ENCODE measurements at regions not wholly inside any gene's neighbourhood (a gene's known extent, or its start where the extent isn't known, plus 50 kb on each side); places are given as distances from the start of the nearest gene placed in this dataset.
"Not testable (repeated sequence)": the region's sequence is repeated elsewhere in the genome, so short reads cannot be mapped to it uniquely, and the experiment has no call there.

GRCh38 chr6:37078814-37079213, 73.4 kb downstream of the FGD2 start:
- no peak for DNase-seq (ENCODE audit: low read depth)

DNA sequence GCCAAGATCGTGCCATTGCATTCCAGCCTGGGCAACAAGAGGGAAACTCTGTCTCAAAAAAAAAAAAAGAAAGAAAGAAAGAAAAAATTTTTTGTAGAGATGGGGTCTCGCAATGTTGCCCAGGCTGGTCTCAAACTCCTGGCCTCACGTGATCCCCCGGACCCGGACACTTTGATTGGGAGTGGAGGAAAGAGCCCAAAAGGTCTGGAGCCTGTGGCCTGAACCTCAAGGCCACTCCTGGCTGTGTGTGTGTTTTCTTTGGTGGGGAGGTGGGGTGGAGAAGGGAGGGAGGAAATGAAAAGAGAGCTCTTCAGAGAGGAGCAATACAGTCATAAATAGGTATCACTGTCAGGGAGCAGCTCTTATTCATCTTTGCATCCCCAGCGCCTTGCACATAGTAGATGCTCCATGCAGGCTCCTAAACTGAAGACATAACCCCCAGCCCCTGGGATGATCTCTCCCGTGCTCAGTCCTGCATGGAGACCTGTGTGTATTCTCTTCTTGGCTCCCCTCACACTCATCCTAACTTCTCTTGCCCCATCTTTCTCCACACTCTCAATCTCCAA, 75.7 kb downstream of the FGD2 start:
- DNase-seq (ENCODE audit: low read depth): no peak

DNA sequence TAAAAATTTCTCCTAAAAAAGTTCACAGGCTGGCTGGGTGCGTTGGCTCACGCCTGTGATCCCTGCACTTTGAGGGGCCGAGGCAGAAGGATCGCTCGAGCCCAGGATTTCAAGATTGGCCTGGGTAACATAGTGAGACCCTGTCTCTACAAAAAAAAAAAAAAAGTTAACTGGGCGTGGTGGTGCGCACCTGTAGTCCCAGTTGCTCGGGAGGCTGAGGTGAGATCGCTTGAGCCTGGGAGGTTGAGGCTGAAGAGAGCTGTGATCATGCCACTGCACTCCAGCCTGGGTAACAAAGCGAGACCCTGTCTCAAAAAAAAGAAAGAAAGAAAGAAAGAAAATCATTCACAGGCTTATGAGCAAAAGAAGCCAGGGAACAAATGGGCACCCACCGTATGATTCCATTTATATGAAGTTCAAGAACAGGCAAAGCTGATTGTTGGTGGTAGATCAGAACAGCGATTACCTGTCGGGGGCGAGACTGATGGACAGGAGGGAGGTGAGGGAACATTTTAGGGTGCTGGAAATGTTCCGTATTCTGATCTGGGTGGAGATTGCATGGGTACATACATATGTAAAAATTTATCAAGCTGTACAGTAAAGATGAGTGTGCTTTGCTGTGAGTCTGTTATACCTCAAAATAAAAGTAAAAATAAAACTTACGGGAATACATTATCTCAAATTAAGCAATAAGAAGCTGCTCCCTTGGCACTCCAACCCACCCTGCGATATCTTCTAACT, 77.1 kb downstream of the FGD2 start:
- DNase-seq (ENCODE audit: low read depth): no peak

DNA sequence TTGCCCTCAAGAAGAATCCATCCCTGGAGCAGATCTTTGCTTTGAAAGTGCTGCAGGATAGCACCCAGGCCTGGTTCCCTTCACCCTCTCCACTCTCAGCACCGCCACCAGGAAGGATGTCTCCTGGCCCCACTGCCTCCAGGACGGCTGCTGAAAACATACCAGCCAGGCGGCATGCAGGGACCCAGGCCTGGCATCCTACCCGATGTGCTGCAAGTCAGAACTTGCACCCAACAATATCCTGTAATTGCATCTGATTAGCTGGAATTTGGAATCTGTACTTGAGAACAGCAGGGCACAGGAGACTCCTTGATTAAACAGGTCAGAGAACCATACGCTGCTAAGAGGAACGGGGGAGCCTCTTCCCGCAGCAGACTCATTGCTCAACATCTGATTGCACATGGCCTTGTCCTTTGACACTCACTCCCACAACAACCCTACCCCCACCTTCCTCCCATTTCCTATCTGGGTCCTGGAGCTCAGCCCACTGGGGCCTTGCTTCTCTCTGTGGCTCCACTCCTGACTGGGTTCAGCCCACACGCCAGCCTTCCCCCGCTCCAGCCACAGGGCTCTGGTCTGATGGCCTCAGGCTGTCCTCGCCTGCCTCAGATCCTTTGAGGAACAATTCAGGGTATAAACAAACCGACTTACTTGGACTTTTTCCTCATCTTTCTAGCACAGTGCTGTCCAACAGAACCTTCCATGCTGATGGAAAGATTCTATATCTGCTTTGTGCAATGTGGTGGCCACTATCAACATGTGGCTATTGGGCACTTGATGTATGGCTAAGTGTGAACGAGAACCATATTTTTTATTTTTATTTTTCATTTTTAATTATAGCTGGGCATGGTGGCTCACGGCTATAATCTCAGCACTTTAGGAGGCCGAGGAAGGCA, 78.0 kb downstream of the FGD2 start:
- DNase-seq (ENCODE audit: low read depth): no peak

DNA sequence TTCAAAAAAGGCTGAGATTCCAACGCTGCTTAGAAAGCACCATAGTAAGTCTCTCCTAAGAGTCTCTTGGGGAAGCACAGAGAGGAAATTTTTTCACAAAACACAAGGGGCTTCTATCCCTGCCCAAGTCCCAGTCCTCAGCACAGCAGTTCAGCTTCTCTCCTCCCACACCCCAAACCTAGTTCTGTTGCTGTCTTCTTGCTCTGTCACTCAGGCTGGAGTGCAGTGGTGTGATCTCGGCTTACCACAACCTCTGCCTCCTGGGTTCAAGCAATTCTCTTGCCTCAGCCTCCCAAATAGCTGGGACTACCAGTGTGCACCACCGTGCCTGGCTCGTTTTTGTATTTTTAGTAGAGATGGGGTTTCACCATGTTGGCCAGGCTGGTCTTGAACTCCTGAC, 79.2 kb downstream of the FGD2 start:
- DNase-seq (ENCODE audit: low read depth): not testable (repeated sequence)

DNA sequence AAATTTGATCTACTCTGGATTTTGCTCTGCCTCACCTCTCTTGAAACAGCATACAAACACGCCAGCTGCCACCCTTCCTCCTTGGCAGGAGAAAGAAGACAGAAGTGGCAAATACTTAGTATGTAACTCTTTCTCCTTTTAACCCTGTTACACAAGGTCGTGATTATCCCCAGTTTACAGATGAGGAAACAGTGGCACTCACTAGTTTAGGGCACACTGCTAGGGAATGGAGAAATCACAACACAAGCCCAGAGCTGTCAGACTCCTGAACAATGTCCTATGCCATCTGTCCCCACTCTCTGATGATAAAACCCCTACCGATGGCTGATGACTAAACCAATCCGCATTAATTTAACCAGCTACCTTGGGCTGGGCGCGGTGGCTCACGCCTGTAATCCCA, 79.7 kb downstream of the FGD2 start:
- no peak for DNase-seq (ENCODE audit: low read depth)

DNA sequence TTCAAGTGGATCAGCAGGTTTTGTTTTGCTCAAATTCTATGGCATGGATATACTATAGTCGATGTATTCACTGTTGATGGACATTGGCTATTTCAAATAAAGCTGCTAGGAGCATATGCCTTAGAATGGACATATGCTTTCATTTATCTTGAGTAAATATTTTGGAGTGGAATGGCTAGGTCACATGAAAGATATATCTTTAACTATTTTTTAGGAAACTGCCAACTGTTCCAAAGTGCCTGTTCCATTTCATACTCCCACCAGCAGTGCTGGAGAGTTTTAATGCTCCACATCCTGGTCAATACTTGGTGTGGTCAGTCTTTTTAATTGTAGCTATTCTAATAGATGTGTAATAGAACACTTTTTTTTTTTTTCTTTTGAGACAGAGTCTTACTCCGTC, 81.1 kb upstream of the PIM1 start:
- no peak for DNase-seq (ENCODE audit: low read depth)

- DNase-seq (ENCODE audit: low read depth): no peak
Observed at GRCh38 chr6:37089783-37090182, 80.2 kb upstream of the PIM1 start.

- DNase-seq (ENCODE audit: low read depth): not testable (repeated sequence)
Observed at GRCh38 chr6:37091104-37091503, 78.8 kb upstream of the PIM1 start.

DNA sequence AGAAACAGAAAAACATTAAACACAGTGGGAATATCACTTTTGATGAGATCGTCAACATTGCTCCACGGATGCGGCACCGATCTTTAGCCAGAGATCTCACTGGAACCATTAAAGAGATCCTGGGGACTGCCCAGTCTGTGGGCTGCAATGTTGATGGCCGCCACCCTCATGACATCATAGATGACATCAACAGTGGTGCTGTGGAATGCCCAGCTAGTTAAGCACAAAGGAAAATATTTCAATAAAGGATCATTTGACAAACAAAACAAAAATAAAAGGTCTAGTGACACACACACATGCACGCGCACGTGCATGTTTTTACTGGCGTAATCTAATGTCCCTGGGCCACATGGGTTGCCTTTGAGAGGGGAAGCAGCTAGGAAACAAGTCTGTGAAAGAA, 78.4 kb upstream of the PIM1 start:
- not testable (repeated sequence) for DNase-seq (ENCODE audit: low read depth)

GRCh38 chr6:37092923-37093727, 76.8 kb upstream of the PIM1 start:
- no peak for DNase-seq (ENCODE audit: low read depth)

DNA sequence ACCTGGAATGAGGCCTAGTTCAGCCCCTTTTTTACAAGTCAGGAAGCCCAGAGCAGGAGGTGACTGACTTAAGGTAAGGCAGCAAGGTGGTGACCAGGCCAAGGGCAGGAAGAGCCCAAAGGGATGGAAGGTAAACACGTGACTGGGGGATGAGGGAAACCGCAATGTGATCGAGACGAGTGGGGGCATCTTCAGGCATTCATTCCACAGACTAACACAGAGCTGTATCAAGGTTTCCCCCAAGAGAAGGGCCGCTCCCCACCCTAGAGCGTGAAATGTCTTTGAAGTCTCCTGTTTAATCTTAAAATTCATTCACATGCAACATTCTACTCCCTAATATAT, 76.3 kb upstream of the PIM1 start:
- no peak for DNase-seq (ENCODE audit: low read depth)

GRCh38 chr6:37095997-37096396, 74.0 kb upstream of the PIM1 start:
- DNase-seq (ENCODE audit: low read depth): no peak

- no peak for DNase-seq (ENCODE audit: low read depth)
Observed at GRCh38 chr6:37097335-37097734, 72.6 kb upstream of the PIM1 start.

GRCh38 chr6:37099442-37099841, 70.5 kb upstream of the PIM1 start:
- no peak for DNase-seq (ENCODE audit: low read depth)

- DNase-seq (ENCODE audit: low read depth): no peak
Observed at GRCh38 chr6:37100745-37101144, 69.2 kb upstream of the PIM1 start.

DNA sequence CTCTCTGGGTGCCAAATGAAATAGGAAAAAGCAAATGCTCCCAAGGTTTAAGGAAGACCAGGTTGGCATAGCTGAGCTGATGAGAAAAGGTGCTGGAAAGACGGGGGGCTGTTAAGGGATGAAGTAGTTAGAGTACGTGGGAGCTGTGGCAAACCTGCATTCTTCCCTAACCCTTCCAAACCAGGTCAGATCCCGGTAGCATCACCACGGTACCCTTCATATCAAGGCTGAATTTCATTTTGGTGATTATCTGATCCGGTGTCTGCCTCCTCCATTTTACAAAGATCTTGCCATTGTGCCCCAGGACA, 68.0 kb upstream of the PIM1 start:
- DNase-seq (ENCODE audit: low read depth): no peak

DNA sequence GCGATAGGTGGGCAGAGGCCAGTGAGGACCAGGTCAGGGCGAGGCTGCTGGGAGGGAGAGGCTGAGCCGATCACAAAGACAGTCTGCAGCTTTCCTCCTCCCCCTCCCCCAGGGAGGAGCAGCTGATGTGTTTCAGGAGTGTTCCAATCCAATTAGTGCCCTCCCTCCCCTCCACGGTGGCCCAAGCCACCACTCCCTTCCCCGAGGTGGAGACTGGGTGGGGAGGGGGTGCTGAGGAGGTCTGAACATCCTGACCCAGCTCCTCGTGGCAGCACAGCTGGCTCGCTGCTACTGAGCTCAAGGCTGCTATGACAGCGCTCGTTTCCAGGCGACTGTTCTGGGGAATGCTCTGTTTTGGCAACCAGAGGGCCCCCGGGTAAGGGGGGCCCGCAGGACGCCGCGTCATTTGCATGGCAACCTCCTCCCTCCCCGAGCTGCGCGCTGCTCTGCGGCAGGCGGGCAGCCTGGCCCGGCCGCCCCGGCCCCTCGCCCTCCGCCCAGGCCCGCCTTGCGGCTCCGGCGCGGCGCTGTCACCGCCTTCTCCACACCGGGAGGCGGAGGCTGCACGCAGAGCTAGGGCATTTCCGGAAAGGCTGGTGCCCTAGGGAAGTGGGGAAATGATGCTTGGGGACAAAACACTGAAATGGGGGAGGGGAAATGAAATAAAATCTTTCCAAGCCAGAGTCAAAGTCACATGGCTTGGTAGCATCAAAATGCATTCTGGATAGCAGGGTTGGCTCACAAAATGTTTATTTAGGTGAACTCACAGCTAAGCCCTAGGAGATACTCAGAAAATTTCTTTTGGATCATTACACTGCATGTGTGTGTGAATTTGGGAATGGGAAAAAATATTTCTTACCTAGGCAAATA, 67.4 kb upstream of the PIM1 start:
- peak; percentile 40 for DNase-seq (ENCODE audit: low read depth)

GRCh38 chr6:37103169-37104039, 66.5 kb upstream of the PIM1 start:
- no peak for DNase-seq (ENCODE audit: low read depth)

- no peak for DNase-seq (ENCODE audit: low read depth)
Observed at GRCh38 chr6:37104824-37105147, 65.2 kb upstream of the PIM1 start.
